ENCODE measurements at regions not wholly inside any gene's neighbourhood (a gene's known extent, or its start where the extent isn't known, plus 50 kb on each side); places are given as distances from the start of the nearest gene placed in this dataset.
A peak's percentile ranks its signal among the peaks of the same experiment; 100 is the strongest.
"Not testable (repeated sequence)": the region's sequence is repeated elsewhere in the genome, so short reads cannot be mapped to it uniquely, and the experiment has no call there.

- peak; percentile 12 for DNase-seq (ENCODE audit: low spot score)
These were observed 50.7 kb upstream of the EDARADD start for GRCh38 chr1:236343246-236343870.

- DNase-seq (ENCODE audit: low spot score), result peak; percentile 12
These were observed 51.5 kb upstream of the EDARADD start for GRCh38 chr1:236342403-236343245.

- peak; percentile 0 for DNase-seq (ENCODE audit: low spot score)
These were observed 52.8 kb upstream of the EDARADD start for GRCh38 chr1:236341298-236341697.

GRCh38 chr1:236338096-236338495 is 56.0 kb upstream of the EDARADD start:
- no peak for DNase-seq (ENCODE audit: low spot score)

GRCh38 chr1:236336084-236336483 is 54.3 kb upstream of the ERO1B start:
- DNase-seq (ENCODE audit: low spot score), result no peak

GRCh38 chr1:236335633-236336032 is 53.9 kb upstream of the ERO1B start:
- DNase-seq (ENCODE audit: low spot score), result not testable (repeated sequence)

- no peak for DNase-seq (ENCODE audit: low spot score)
These were observed 53.3 kb upstream of the ERO1B start for GRCh38 chr1:236334893-236335545.

GRCh38 chr1:236332092-236332758 is 50.5 kb upstream of the ERO1B start:
- DNase-seq (ENCODE audit: low spot score), result peak; percentile 13
